ENCODE measurements at regions not wholly inside any gene's neighbourhood (a gene's known extent, or its start where the extent isn't known, plus 50 kb on each side); places are given as distances from the start of the nearest gene placed in this dataset.

GRCh38 chr1:108075055-108075454, 110.1 kb upstream of the VAV3 start:
- TF ChIP-seq CTCF (IDR thresholded peaks at IDR 0.05; ENCODE audit: low read depth, low read length, missing control alignments) = no peak
- in situ Hi-C loops (cut with HindIII; ENCODE audit: low pct_ligation_motif_present, low sequenced_read_pairs) = no loop called here
- Histone ChIP-seq H3K27ac (no peak overlapping the region), H3K4me3 (ENCODE audit: low read depth, low read length) (no peak overlapping the region), H3K27me3 (replicated peaks) (peaks cover 1% of the 10 kb centered on the region), H3K36me3 (replicated peaks) (no peaks in the 10 kb centered on the region)
- no peak for DNase-seq

GRCh38 chr1:108072776-108073175, 107.8 kb upstream of the VAV3 start:
- no peaks in the 10 kb centered on the region for H3K36me3 ChIP-seq (replicated peaks)
- peaks cover 1% of the 10 kb centered on the region for H3K27me3 ChIP-seq (replicated peaks)
- no peak for DNase-seq
- H3K4me3 ChIP-seq (ENCODE audit: low read depth, low read length) = no peak overlapping the region
- H3K27ac ChIP-seq = no peak overlapping the region
- in situ Hi-C loops (cut with HindIII; ENCODE audit: low pct_ligation_motif_present, low sequenced_read_pairs) = no loop called here
- no peak for TF ChIP-seq CTCF (IDR thresholded peaks at IDR 0.05; ENCODE audit: low read depth, low read length, missing control alignments)

GRCh38 chr1:108072212-108072611, 107.2 kb upstream of the VAV3 start:
- TF ChIP-seq CTCF (IDR thresholded peaks at IDR 0.05; ENCODE audit: low read depth, low read length, missing control alignments) = no peak
- no peak overlapping the region for H3K27ac ChIP-seq
- no peak for DNase-seq

GRCh38 chr1:108071601-108072000, 106.6 kb upstream of the VAV3 start:
- no peak for DNase-seq
- H3K27ac ChIP-seq = no peak overlapping the region
- H3K27me3 ChIP-seq (replicated peaks) = peaks cover 1% of the 10 kb centered on the region
- no peak for TF ChIP-seq CTCF (IDR thresholded peaks at IDR 0.05; ENCODE audit: low read depth, low read length, missing control alignments)
- H3K4me3 ChIP-seq (ENCODE audit: low read depth, low read length) = no peak overlapping the region
- in situ Hi-C loops (cut with HindIII; ENCODE audit: low pct_ligation_motif_present, low sequenced_read_pairs) = no loop called here
- H3K36me3 ChIP-seq (replicated peaks) = no peaks in the 10 kb centered on the region

More at GRCh38 chr1:108072212-108072611, 107.2 kb upstream of the VAV3 start:
- Histone ChIP-seq H3K36me3 (replicated peaks) (no peaks in the 10 kb centered on the region), H3K27me3 (replicated peaks) (peaks cover 1% of the 10 kb centered on the region), H3K4me3 (ENCODE audit: low read depth, low read length) (no peak overlapping the region)
- in situ Hi-C loops (cut with HindIII; ENCODE audit: low pct_ligation_motif_present, low sequenced_read_pairs) = no loop called here

- H3K4me3 ChIP-seq (ENCODE audit: low read depth, low read length) = no peak overlapping the region
- H3K36me3 ChIP-seq (replicated peaks) = no peaks in the 10 kb centered on the region
- no peak for TF ChIP-seq CTCF (IDR thresholded peaks at IDR 0.05; ENCODE audit: low read depth, low read length, missing control alignments)
- in situ Hi-C loops (cut with HindIII; ENCODE audit: low pct_ligation_motif_present, low sequenced_read_pairs) = no loop called here
- no peak overlapping the region for H3K27ac ChIP-seq
- no peak for DNase-seq
- H3K27me3 ChIP-seq (replicated peaks) = peaks cover 1% of the 10 kb centered on the region
Measured at GRCh38 chr1:108070662-108071061, 105.7 kb upstream of the VAV3 start.

- DNase-seq = no peak
Measured at GRCh38 chr1:108067884-108068540, 103.0 kb upstream of the VAV3 start.

More at GRCh38 chr1:108067884-108068540, 103.0 kb upstream of the VAV3 start:
- Histone ChIP-seq H3K27me3 (replicated peaks) (no peaks in the 10 kb centered on the region), H3K36me3 (replicated peaks) (no peaks in the 10 kb centered on the region), H3K27ac (no peak overlapping the region), H3K4me3 (ENCODE audit: low read depth, low read length) (no peak overlapping the region)
- no peak for TF ChIP-seq CTCF (IDR thresholded peaks at IDR 0.05; ENCODE audit: low read depth, low read length, missing control alignments)
- in situ Hi-C loops (cut with HindIII; ENCODE audit: low pct_ligation_motif_present, low sequenced_read_pairs) = no loop called here
